Ascending aorta (tissue), 2 donors: ENCODE measurements at regions not wholly inside any gene's neighbourhood (a gene's known extent, or its start where the extent isn't known, plus 50 kb on each side); places are given as distances from the start of the nearest gene placed in this dataset.

Experiments
- DNase-seq, 2 donors: peaks; one replicate each; pipeline ENCODE4 v3.0.0-alpha.2; 2019; ENCODE audit warnings: low spot score in 2 of 2
- H3K27ac ChIP-seq, 2 donors: fragments of 200-600 bp; sonication (generic); one replicate each; pipeline ENCODE4 v1.5.1; 2016 to 2017; ENCODE audit warnings: mild to moderate bottlenecking in 1 of 2
- H3K27me3 ChIP-seq: fragments of 200-600 bp; sonication (generic); one replicate; pipeline ENCODE4 v1.5.1; 2017
- H3K36me3 ChIP-seq, 2 donors: fragments of 200-600 bp; sonication (generic); one replicate each; pipeline ENCODE4 v1.5.1; 2016
- H3K4me1 ChIP-seq, 2 donors: fragments of 200-600 bp; sonication (generic); one replicate each; pipeline ENCODE4 v1.5.1; 2016 to 2017; ENCODE audit warnings: mild to moderate bottlenecking in 1 of 2
- H3K4me3 ChIP-seq, 2 donors: fragments of 200-600 bp; sonication (generic); one replicate each; pipeline ENCODE4 v1.5.1; 2016 to 2017; ENCODE audit warnings: mild to moderate bottlenecking in 1 of 2
- H3K9me3 ChIP-seq, 2 donors: fragments of 200-600 bp; sonication (generic); one replicate each; pipeline ENCODE4 v1.5.1; 2016
- intact Hi-C: fragments of 100-400 bp; cut with DNase I; formaldehyde crosslinking; loops from one replicate; pipeline ENCODE4 v1.15.1; 2023
- TF ChIP-seq, protein P1 (sequence below), 3 experiments: fragments of 200-600 bp in 2 of 3; fragments of 450-650 bp in 1 of 3; sonication (generic) in 2 of 3; IDR thresholded peaks; one replicate each; pipeline ENCODE4 v1.5.1; 2016 to 2019; ENCODE audit warnings: antibody characterized with exemption in 3 of 3, mild to moderate bottlenecking in 1 of 3, moderate library complexity in 1 of 3

DNA sequence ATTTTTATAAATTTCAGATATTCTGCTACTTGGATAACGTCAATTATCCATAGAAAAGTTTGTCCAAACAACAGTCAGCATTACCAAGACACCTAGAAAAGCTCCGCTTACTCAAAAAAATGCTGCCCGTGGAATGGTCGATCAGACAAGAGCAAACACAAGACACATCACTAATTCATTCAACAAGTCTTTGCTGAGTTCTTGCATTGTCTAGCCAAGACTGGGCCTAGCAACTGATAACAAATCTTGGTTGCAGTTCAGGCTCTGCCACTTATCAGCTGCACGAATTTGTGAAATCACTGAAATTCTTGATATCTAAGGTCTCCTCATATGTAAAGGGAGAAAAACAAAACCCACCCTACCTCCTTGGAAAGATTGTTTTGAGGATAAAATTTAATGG is 168.3 kb downstream of the AKR1D1 start:
- Histone ChIP-seq H3K27ac (no peak overlapping the region), H3K4me3 (no peak overlapping the region), H3K27me3 (no peaks in the 10 kb centered on the region), H3K36me3 (no peaks in the 10 kb centered on the region), H3K4me1 (no peaks in the 10 kb centered on the region), H3K9me3 (peaks cover 0 to 3% of the 10 kb centered on the region in 2 donors)
- TF ChIP-seq, protein P1, sequence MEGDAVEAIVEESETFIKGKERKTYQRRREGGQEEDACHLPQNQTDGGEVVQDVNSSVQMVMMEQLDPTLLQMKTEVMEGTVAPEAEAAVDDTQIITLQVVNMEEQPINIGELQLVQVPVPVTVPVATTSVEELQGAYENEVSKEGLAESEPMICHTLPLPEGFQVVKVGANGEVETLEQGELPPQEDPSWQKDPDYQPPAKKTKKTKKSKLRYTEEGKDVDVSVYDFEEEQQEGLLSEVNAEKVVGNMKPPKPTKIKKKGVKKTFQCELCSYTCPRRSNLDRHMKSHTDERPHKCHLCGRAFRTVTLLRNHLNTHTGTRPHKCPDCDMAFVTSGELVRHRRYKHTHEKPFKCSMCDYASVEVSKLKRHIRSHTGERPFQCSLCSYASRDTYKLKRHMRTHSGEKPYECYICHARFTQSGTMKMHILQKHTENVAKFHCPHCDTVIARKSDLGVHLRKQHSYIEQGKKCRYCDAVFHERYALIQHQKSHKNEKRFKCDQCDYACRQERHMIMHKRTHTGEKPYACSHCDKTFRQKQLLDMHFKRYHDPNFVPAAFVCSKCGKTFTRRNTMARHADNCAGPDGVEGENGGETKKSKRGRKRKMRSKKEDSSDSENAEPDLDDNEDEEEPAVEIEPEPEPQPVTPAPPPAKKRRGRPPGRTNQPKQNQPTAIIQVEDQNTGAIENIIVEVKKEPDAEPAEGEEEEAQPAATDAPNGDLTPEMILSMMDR (IDR thresholded peaks at IDR 0.05), result no peak
- DNase-seq, result no peak
- intact Hi-C loops, result no loop called here

DNA sequence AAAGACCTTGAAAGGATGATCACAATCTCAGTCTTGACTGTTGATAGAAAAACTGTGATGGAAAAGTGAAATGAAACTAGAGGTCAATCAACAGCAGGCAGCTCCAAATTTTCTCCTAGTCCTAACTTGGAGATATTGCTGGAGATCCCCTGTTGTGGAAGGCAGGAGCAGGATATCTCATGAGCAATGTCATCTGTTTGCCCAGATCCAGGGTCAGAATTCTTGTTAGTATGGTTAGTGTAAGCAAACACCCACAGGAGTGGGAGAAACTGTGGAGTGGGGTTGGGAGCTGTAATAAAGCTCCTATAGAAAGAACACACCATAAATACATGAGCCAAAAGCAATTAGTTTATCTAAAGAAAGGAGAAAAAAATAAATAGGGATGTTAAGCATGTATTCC is 169.0 kb downstream of the AKR1D1 start:
- no peaks in the 10 kb centered on the region for H3K4me1 ChIP-seq
- TF ChIP-seq, protein P1 (IDR thresholded peaks at IDR 0.05), result no peak
- no peaks in the 10 kb centered on the region for H3K27me3 ChIP-seq
- DNase-seq, result no peak
- intact Hi-C loops, result no loop called here
- peaks cover 0 to 3% of the 10 kb centered on the region in 2 donors for H3K9me3 ChIP-seq
- H3K27ac ChIP-seq, result no peak overlapping the region
- no peak overlapping the region for H3K4me3 ChIP-seq
- H3K36me3 ChIP-seq, result no peaks in the 10 kb centered on the region

DNA sequence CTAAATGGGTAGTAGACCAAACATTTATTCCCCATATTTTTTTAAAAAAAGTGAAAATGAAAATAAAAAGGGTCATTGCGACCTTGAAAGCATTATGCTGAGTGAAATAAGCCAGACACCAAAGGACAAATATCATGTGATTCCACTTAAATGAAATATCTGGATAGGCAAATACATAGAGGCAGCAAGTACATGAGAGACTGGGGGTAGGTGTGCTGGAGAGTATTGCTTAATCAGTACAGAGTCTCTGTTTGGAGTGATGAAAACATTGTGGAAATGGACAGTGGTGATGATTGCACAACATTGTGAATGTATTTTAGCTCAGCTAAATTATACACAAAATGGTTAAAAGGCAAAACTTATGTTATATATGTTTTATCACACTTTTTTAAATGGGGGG is 169.4 kb downstream of the AKR1D1 start:
- Histone ChIP-seq H3K9me3 (peaks cover 0 to 3% of the 10 kb centered on the region in 2 donors), H3K27ac (no peak overlapping the region), H3K36me3 (no peaks in the 10 kb centered on the region), H3K27me3 (no peaks in the 10 kb centered on the region), H3K4me3 (no peak overlapping the region), H3K4me1 (no peaks in the 10 kb centered on the region)
- DNase-seq, result no peak
- TF ChIP-seq, protein P1 (IDR thresholded peaks at IDR 0.05), result no peak
- intact Hi-C loops, result no loop called here

DNA sequence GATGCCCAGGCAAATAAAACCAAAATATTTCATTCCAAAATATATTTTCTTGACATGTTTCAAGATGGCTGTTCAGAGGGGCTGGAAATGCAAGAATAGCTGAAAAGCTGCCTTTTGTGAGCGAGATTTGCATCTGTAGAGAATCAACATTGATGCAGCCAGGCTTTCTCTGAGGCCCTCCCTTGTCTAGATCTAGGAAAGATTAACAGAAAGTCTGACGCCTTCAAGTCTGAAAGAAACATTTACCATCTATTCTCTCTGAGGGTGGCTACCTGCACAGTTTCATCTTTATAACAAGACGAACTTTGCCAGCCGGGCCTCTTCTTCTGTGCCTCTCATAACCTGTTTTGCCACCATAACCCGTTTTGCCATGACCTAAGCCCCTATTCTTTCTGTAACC is 170.2 kb downstream of the AKR1D1 start:
- no peak overlapping the region for H3K27ac ChIP-seq
- no peak overlapping the region for H3K4me3 ChIP-seq
- no peaks in the 10 kb centered on the region for H3K27me3 ChIP-seq
- peaks cover 0 to 3% of the 10 kb centered on the region in 2 donors for H3K9me3 ChIP-seq
- H3K36me3 ChIP-seq, result no peaks in the 10 kb centered on the region
- intact Hi-C loops, result no loop called here
- TF ChIP-seq, protein P1 (IDR thresholded peaks at IDR 0.05), result no peak
- H3K4me1 ChIP-seq, result no peaks in the 10 kb centered on the region
- no peak for DNase-seq

DNA sequence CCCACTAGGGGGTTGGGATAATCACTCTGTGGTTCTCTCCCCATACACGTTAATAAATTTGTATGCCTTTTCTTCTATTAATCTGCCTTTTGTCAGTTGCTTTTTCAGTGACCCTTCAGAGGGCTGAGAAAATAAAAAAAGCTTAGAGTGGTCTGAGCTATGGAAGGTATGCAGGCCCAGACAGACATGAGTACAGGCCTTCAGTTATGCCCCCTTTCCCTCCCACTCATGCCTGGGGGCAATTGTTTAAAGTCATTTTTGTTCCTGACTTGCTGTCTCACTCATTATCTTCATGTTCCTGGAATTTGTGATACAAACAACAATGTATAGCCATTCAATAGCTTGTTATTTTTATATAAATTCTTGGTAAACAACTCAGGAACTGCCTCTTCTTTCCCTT is 170.8 kb downstream of the AKR1D1 start:
- H3K4me1 ChIP-seq, result no peaks in the 10 kb centered on the region
- no peak overlapping the region for H3K27ac ChIP-seq
- peaks cover 0 to 3% of the 10 kb centered on the region in 2 donors for H3K9me3 ChIP-seq
- no peak for DNase-seq
- no peaks in the 10 kb centered on the region for H3K27me3 ChIP-seq
- no peaks in the 10 kb centered on the region for H3K36me3 ChIP-seq
- intact Hi-C loops, result no loop called here
- TF ChIP-seq, protein P1 (IDR thresholded peaks at IDR 0.05), result no peak
- no peak overlapping the region for H3K4me3 ChIP-seq
